ENCODE measurements at regions not wholly inside any gene's neighbourhood (a gene's known extent, or its start where the extent isn't known, plus 50 kb on each side); places are given as distances from the start of the nearest gene placed in this dataset.

DNA sequence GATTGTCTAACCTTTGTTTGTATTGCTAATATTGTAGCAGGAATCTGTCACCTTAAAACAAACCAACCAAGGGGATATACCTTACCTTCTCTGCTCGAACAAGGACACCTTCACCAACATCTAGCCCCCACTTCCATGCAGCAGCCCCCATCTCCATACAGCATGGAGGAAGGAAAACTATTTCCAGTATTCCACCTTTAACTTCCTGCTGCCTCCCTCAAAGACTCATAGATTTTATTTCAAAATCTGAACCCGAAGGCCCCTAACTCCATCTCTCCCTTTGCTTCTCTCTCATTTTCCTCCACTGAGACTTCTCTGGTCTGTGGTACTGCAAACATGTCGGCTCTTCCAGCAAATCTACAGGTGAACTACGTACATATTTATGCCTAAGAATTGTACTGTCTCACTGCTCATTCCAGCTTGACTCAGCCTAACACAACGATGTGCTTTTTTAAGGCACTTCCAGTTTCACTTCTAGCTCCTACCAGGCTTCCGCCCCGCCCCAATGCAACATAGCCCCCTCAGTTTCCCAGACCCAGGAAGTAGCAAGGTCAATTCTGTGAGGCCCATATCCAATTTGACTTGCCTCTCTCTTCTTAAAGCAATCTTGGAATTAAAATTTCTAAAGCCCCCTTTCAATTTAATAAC, 70.7 kb upstream of the RNF38 start:
- TF ChIP-seq, protein P1, sequence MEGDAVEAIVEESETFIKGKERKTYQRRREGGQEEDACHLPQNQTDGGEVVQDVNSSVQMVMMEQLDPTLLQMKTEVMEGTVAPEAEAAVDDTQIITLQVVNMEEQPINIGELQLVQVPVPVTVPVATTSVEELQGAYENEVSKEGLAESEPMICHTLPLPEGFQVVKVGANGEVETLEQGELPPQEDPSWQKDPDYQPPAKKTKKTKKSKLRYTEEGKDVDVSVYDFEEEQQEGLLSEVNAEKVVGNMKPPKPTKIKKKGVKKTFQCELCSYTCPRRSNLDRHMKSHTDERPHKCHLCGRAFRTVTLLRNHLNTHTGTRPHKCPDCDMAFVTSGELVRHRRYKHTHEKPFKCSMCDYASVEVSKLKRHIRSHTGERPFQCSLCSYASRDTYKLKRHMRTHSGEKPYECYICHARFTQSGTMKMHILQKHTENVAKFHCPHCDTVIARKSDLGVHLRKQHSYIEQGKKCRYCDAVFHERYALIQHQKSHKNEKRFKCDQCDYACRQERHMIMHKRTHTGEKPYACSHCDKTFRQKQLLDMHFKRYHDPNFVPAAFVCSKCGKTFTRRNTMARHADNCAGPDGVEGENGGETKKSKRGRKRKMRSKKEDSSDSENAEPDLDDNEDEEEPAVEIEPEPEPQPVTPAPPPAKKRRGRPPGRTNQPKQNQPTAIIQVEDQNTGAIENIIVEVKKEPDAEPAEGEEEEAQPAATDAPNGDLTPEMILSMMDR (IDR thresholded peaks at IDR 0.05) = no peak
- no peak for TF ChIP-seq EZH2 (IDR thresholded peaks at IDR 0.05; ENCODE audit: borderline replicate concordance, insufficient read depth, low read depth, low read length, poor library complexity, severe bottlenecking)
